ENCODE measurements at regions not wholly inside any gene's neighbourhood (a gene's known extent, or its start where the extent isn't known, plus 50 kb on each side); places are given as distances from the start of the nearest gene placed in this dataset.

DNA sequence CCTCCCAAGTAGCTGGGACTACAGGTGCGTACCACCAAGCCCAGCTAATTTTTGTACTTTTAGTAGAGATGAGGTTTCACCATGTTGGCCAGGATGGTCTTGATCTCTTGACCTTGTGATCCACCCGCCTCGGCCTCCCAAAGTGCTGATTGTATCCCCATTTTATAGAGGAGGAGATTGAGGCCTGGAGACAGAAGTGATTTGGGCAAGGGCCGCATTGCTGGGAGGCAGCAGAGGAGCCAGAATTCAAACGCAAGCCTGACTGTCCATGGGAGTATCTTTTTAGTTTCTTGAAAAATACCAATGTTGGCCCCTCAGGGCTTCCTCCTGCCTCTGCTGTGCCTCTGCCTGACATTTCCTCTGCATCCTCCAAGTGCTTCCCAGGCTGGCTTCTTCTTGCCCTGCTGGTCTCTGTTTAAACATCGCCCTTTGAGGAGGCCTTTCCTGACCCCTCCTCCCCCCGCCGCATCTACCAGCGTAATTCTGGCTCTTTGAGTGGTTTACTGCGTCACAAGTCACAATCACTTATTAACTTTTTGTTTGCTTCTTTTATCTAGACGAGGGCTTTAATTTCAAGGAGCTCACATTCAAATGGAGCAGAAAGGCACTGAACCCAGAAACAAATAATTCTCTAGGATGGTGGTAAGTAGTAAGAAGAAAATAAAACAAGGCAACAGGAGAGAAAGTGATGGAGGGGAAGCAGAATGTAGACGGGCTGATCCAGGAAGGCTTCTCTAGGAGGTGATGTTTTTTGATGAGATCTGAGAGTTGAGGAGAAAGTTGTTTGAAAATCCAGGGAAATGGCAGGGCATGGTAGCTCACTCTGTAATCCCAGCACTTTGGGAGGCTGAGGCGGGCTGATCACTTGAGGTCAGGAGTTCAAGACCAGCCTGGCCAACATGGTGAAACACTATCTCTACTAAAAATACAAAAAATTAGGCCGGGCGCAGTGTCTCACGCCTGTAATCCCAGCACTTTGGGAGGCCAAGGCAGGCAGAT lies 91.0 kb upstream of the MED13L start:
- TF ChIP-seq CTCF (IDR thresholded peaks at IDR 0.05): no peak
- TF ChIP-seq EZH2 (IDR thresholded peaks at IDR 0.05; ENCODE audit: borderline replicate concordance, insufficient read depth, low read depth, low read length, poor library complexity, severe bottlenecking): no peak

Measured in B cell (primary cell).